GM18511 (cell line): ENCODE measurements at regions not wholly inside any gene's neighbourhood (a gene's known extent, or its start where the extent isn't known, plus 50 kb on each side); places are given as distances from the start of the nearest gene placed in this dataset.

Experiments
- ATAC-seq: cut with Tn5 transposase; IDR thresholded peaks from one replicate; pipeline ENCODE4 v1.9.1; 2021; ENCODE audit warnings: mild to moderate bottlenecking, moderate library complexity; ENCODE audit not compliant: unreplicated experiment

DNA sequence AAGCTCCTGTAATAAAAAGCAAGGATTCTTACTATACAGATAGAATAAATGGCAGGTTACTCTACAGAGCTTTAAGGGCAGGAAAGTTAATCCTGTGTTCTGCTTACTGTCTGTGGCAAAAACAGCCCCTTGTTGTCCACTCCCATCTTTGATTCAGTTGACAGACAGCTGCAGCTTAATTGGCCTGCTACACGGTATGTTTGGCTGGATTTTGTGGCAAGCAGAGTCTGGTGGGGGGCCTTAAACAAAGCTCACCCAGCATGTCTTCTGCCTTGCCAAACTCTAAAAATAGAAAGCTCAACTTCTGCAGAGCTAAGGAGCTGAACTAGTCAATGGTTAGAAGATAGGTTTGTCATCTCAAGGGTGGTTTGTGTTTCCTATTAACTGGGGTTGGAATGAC, 407.2 kb downstream of the HLX start:
- ATAC-seq: no peak

DNA sequence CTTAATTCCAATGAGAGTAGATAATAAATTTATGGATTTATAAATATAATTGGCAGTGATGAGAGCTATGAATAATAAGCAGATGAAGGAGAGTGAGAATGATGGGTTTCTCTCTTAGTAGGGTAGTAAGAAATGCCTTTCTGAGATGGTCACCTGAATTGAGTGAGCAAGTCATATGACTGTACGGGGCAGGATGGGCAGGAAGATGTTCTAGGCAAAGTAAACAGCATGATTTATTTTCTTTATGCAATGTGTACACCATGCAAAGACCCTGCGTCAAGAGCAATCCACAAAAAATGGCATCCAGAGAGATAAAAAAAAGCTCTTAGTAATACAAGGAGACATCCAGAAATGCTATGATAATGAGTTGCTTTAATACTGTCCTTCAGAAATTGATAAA, 409.9 kb downstream of the HLX start:
- no peak for ATAC-seq

GRCh38 chr1:221290669-221291068, 411.4 kb downstream of the HLX start:
- ATAC-seq: no peak

DNA sequence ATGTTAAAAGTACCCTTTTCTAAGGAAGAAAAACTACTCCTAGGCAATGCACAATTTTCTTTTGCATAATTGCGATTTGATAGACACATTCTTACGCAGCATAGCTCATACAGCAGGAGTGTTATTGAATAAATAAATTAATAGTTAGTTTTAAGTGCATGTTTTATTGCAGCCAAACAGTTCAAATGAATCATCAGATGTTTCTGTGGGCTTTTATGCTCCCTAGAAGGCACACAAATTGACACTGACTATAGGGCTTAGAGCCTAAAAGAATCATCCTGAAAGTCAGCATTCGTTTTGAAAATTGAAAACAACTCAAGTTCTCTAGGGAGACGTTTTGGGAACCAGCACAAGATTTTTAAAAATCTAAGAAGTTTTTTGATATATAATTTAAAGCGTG, 411.9 kb downstream of the HLX start:
- ATAC-seq: no peak

GRCh38 chr1:221292652-221293051, 413.4 kb downstream of the HLX start:
- ATAC-seq: no peak

- ATAC-seq: no peak
Measured at GRCh38 chr1:221294242-221294641, 415.0 kb downstream of the HLX start.

DNA sequence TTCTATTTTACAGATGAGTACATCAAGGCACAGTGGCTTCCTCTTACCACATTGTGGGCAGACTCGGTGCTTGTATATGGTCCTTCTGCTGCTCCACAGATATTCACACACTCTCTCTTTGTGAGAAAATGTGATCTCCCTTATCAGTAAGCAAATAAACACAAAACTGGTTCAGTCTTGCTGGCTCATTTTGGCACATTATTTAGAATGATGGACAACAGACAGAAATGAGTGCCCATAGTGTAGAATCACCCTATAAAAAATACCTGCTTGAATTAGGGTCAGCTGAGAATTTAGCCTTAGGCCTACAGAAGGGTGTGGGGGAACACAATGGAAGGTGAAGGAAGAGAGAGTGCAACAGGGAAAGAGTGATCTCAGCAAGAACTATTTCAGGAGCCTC, 423.1 kb downstream of the HLX start:
- no peak for ATAC-seq

GRCh38 chr1:221302810-221303209, 423.6 kb downstream of the HLX start:
- ATAC-seq: no peak

- no peak for ATAC-seq
Measured at GRCh38 chr1:221303623-221304022, 424.4 kb downstream of the HLX start.

GRCh38 chr1:221306239-221306638, 427.0 kb downstream of the HLX start:
- ATAC-seq: no peak

GRCh38 chr1:221308534-221309511, 429.6 kb downstream of the HLX start:
- no peak for ATAC-seq

DNA sequence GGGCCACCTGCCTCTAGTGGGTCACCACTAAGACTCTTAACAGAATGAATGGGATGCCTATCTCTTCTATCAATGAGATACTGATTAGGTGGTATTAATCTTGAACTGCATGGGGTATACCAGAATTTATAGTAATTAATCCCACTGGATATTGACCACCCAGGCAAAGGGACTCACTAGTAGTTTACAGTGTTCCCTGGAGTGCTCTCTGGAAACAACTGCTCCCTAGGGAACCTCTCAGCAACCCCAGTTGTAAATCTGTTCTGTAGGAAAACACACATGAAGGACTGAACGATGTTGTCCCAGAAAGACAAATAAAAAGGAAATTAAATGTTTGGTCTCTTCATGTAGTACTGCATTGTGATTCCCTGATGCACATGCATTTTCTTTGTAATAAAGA, 430.5 kb downstream of the HLX start:
- ATAC-seq: no peak

GRCh38 chr1:221310180-221310579, 430.9 kb downstream of the HLX start:
- no peak for ATAC-seq

DNA sequence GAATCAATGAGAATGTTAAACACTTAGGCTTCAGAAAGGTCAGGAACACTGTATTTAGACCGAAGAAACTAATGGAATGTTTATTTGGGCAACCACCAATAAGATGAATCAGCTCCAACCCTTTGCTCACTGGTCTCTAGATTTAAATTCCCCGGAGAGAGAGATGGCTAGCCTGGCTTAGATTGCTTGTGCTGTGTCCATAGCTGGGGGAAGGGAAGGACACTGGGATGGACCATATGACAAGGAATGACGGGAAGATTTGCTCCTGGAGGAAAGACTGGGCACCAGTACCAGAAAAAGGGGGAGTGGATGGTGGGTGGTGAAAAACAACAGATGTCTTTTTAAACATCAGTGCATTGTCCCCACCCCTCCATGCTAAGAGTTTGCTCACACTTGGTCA, 426.6 kb downstream of the DUSP10 start:
- no peak for ATAC-seq

DNA sequence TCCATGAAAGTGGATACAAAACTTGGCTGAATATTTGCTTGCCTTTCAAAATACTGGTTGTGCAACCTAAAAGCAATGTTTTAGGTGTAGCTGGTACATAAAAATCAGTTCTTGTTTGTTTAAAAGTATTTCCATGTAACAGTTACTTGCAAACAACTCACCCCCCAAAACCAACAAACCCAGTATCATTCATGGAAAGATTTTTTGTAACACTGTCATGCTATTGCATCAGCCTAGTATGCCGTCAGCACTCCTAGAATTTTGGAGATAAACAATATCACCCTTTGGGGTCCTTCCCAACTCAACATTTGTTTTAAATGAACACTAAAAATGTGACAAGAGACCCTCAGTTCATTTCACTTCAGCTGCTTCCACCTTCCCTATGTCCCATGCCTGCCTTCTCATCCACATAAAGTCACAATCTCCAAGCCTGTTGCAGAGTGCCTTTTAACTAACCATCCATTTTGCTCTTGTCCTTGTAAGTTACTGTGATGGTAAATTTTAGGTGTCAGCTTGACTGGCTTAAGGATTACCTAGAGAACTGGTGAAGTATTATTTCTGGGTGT, 425.3 kb downstream of the DUSP10 start:
- no peak for ATAC-seq

DNA sequence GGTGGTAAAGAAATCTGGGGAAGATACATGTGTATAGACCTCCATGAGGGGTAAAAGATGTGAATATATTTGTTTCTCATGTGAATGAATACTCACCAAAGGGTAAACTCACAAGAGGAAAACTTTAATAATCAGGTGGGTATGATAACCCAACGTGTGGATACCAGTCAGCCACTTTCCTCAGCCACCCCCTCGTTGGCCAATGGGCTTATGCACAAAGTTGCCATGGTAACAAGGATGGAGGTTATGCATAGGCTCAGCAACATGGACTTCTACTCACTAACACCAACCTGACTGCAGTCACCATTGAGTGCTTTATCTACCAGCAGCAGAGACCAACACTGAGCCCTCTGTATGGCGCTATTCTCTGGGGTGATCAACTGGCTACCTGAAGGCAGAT, 424.4 kb downstream of the DUSP10 start:
- no peak for ATAC-seq

GRCh38 chr1:221327954-221328353, 413.9 kb downstream of the DUSP10 start:
- no peak for ATAC-seq

DNA sequence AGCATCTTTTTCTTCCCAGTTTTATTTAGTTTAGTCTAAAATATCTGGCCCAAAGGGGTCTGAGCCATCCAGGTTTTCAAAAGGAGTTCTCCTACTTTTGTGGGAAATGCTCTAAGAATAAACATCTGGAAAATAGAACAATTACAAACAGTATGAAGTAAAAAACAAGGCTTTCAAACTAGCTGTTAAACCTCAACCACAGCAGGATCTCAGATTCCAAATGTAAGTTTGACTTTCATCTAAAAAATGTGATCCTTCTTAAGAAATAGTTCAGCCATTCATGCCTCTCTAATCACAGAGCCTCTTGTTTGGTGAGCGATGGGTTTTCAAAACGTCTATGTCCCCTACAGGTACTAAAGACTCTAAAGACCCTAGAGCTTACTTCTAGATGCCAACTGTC, 413.5 kb downstream of the DUSP10 start:
- no peak for ATAC-seq

GRCh38 chr1:221331273-221332183, 410.4 kb downstream of the DUSP10 start:
- ATAC-seq: no peak

GRCh38 chr1:221334062-221334461, 407.8 kb downstream of the DUSP10 start:
- ATAC-seq: no peak
